T-helper 2 cell treated with Interferon-gamma antibody and Interleukin-4, amounts not matched to agents 5 μg/mL and 100 μg/mL, for 36 hours (primary cell): ENCODE measurements at regions not wholly inside any gene's neighbourhood (a gene's known extent, or its start where the extent isn't known, plus 50 kb on each side); places are given as distances from the start of the nearest gene placed in this dataset.
A peak's percentile ranks its signal among the peaks of the same experiment; 100 is the strongest.

Experiments
- DNase-seq: peaks from one replicate; pipeline ENCODE4 v3.0.0; 2021; ENCODE audit warnings: low spot score
- H3K27ac Mint-ChIP-seq: one replicate; pipeline ENCODE4 v1.8.0; 2021; ENCODE audit warnings: mild to moderate bottlenecking, mixed read lengths
- H3K27me3 Mint-ChIP-seq: one replicate; pipeline ENCODE4 v1.8.0; 2021; ENCODE audit warnings: low read depth, mixed read lengths
- H3K36me3 Mint-ChIP-seq: one replicate; pipeline ENCODE4 v1.8.0; 2021; ENCODE audit warnings: low read depth, mixed read lengths
- H3K4me1 Mint-ChIP-seq: one replicate; pipeline ENCODE4 v1.8.0; 2021; ENCODE audit warnings: low read depth, mixed read lengths
- H3K4me3 Mint-ChIP-seq: one replicate; pipeline ENCODE4 v1.8.0; 2022; ENCODE audit warnings: mild to moderate bottlenecking, moderate library complexity, mixed read lengths
- H3K9me3 Mint-ChIP-seq: one replicate; pipeline ENCODE4 v1.8.0; 2021; ENCODE audit warnings: mixed read lengths

DNA sequence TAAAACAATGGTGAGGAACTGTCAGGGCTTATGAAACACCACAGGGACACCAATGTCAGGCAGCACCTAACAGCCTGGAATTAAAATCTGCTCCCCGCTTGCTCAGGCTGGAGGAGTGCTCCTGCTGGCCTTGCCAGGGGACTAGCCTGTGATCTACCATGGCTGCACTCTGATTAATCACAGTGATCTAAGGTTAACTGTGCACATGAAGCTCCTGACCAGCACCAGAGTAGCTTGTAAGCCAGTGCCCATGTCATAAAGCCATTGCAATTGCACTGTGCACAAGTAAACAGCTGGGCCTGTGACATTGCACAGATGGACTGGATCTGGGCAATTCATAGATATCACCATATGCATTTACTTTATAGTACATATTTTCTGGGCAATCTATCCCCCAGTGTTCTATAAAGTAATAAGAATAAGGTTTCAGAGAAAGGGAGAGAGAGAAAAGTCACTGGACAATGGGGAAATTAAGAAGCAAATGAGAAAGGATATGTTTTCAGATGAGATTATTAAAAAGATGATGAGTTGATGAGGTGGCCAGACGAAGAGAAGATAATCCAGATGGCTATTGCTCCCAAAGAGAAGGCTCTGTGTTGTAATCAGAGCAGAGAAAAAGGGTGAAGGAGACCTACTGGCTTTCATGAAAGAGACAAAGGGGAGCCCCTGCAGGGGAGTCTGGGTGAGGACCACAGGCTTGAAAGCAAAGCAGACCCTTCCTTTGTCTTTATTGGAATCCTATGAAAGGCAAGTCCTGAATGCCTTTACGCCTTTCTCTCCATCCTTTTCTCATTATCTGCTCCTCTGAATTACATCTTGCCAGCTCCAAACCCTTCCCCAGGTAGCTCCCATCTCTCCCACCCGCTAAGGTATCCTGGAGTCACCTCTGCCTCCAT lies 145.8 kb downstream of the SLC38A6 start:
- Mint-ChIP-seq H3K9me3 (no peaks in the 10 kb centered on the region), H3K4me1 (peaks cover 15% of the 10 kb centered on the region), H3K27ac (no peak overlapping the region), H3K4me3 (no peak overlapping the region), H3K27me3 (no peaks in the 10 kb centered on the region), H3K36me3 (peaks cover 1% of the 10 kb centered on the region)
- DNase-seq, result no peak

DNA sequence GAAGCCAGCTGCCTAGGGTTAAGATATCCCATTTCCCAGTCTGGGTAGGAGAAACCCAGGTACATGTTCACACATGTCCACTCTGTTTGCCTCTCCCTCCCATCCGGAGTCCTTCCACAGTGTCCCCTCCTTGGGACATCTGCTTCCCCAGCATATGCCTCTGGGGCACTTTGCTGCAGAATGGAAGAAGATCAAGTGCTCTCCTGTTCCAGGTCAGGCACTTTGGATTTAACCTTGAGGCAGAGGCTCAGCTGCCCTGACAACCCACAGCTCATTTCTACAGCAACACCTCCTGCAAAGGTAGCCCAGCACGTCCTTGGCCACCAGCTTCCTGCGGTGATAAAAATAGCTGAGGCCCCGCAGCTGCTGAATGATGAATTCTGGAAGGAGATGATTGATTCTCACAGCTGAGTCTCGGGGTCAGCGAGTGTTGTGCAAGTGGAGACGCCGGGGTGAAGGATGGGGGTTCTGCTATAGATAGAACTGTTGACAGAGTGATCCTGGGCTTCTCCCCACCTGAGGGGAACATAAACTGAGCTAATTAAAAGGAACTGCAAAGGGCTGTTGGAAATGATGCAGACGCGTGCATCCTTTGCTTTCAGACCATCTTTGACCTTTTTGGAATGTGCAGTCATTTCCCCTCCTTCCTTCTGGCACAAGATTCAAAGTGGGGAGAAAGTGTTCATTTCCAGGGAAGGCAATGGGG lies 145.0 kb downstream of the SLC38A6 start:
- no peak for DNase-seq
- Mint-ChIP-seq H3K4me1 (peaks cover 15% of the 10 kb centered on the region), H3K9me3 (no peaks in the 10 kb centered on the region), H3K36me3 (peaks cover 1% of the 10 kb centered on the region), H3K27me3 (no peaks in the 10 kb centered on the region), H3K4me3 (no peak overlapping the region), H3K27ac (no peak overlapping the region)

DNA sequence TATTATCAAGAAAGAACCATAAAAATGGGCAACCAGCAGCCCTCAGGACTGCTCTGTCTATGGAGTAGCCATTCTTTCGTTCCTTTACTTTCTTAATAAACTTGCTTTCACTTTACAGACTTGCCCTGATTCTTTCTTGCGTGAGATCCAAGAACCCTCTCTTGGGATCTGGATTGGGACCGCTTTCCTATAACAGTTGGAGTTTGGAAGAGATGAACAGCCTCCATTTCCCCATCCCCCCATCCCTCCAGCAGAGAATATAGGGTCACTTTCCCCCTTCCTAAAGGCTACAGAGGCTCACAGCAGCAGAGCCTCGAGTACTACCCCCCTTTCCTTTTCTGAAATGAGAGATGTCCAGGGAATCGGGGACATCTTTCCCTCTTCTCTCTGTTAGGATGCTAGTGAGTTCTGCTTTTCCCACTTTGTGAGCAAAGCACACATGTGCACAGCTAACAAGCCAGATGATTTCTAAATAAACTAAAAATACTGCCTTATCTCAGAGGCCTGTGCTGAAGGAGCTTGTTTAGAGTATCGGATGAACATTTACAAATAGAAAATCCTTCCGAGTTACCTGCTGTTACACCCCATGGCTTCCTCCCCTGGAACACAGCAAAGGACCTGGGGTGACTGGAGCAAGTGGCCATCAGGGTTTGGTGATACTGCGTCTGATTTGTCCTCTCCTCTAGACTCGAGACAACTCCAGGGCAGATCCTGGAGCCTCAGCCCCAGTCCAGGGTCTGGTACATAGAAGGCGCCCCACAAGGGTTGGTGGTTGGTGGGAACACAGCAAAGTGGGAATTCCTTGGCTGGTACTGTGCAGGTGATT lies 144.2 kb downstream of the SLC38A6 start:
- H3K27ac Mint-ChIP-seq, result no peak overlapping the region
- H3K4me3 Mint-ChIP-seq, result no peak overlapping the region
- no peak for DNase-seq
- peaks cover 1% of the 10 kb centered on the region for H3K36me3 Mint-ChIP-seq
- no peaks in the 10 kb centered on the region for H3K27me3 Mint-ChIP-seq
- H3K4me1 Mint-ChIP-seq, result peaks cover 18% of the 10 kb centered on the region
- H3K9me3 Mint-ChIP-seq, result no peaks in the 10 kb centered on the region

DNA sequence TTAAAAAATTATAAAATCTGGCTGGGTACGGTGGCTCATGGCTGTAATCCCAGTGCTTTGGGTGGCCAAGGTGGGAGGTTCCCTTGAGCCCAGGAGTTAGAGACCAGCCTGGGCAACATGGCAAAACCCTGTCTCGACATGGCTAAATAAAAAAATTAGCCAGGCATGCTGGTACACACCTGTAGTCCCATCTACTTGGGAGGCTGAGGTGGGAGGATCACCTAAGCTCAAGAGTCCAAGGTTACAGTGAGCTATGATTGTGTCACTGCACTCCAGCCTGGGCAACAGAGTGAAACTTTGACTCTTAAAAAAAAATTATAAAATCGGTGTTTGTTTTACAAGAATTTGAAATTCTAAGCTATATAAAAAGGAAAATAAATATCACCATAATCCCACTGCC lies 141.8 kb downstream of the SLC38A6 start:
- no peaks in the 10 kb centered on the region for H3K36me3 Mint-ChIP-seq
- H3K4me1 Mint-ChIP-seq, result peaks cover 7% of the 10 kb centered on the region
- DNase-seq, result no peak

DNA sequence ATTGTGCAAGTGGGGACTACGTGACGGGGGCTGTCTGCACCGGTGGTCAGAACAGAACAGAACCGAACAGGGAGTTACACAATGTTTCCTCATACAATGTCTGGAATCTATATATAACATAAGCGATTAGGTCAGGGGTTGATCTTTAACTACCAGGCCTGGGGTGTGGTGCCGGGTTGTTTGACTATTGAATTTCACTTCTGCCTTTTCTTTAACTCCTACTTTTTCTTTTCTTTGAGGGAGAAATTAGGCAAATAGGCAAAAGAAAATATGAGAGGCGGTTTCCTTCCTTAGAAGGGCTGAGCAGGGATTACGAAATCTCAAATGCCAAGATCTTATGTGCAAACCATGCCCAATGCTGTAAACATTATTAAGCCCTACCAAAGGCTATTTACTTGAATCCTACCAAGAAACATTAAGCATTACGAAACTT lies 140.3 kb downstream of the SLC38A6 start:
- Mint-ChIP-seq H3K27ac (no peak overlapping the region), H3K4me3 (no peak overlapping the region), H3K36me3 (no peaks in the 10 kb centered on the region), H3K27me3 (no peaks in the 10 kb centered on the region), H3K9me3 (peaks cover 6% of the 10 kb centered on the region), H3K4me1 (peaks cover 7% of the 10 kb centered on the region)
- no peak for DNase-seq

More for the DNA sequence above, 141.8 kb downstream of the SLC38A6 start:
- Mint-ChIP-seq H3K9me3 (no peaks in the 10 kb centered on the region), H3K27ac (no peak overlapping the region), H3K4me3 (no peak overlapping the region), H3K27me3 (no peaks in the 10 kb centered on the region)

DNA sequence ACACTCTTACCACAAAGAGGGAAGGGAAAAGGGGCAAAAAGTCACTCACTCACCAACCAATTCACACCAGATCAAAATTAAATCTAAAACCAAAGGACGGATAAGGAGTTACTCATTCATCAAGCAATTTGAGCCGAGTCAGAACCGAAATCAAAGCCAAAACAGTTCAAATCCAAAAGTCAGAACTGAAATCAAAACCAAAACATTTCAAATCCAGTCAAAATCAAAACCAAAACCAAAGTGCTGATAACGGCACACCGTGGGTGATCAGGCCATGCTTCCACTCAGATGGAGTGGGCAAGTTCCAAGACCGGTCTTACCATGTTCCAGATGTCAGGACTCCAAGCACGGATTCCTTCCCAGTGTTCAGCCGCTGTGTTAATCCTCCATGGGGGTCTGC lies 139.5 kb downstream of the SLC38A6 start:
- Mint-ChIP-seq H3K9me3 (peaks cover 6% of the 10 kb centered on the region), H3K4me1 (peaks cover 5% of the 10 kb centered on the region), H3K4me3 (peak overlapping the region; percentile 46), H3K27me3 (no peaks in the 10 kb centered on the region), H3K36me3 (no peaks in the 10 kb centered on the region), H3K27ac (peak overlapping the region; percentile 51)
- DNase-seq, result no peak

DNA sequence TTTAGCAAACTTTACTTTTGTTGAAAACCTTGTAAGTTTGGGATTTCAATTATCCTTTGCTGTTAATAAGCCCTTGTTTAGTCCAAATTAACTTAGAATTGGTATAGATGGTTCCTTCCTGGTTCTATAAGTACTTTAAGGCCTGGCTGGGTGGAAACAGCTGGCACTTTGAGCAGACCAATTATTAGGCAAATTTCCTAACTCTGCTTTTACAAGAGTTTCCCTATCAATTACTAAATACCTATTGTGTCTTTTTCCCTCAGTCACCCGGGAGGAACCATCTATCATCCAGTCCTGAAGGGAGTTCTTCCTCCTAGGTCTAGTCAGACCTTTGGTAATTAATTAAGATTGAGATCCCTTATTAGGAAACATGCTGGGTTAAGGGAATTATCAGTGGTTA lies 138.0 kb downstream of the SLC38A6 start:
- Mint-ChIP-seq H3K36me3 (no peaks in the 10 kb centered on the region), H3K9me3 (peaks cover 18% of the 10 kb centered on the region), H3K4me3 (no peak overlapping the region), H3K27ac (no peak overlapping the region), H3K27me3 (no peaks in the 10 kb centered on the region), H3K4me1 (peaks cover 5% of the 10 kb centered on the region)
- DNase-seq, result no peak

DNA sequence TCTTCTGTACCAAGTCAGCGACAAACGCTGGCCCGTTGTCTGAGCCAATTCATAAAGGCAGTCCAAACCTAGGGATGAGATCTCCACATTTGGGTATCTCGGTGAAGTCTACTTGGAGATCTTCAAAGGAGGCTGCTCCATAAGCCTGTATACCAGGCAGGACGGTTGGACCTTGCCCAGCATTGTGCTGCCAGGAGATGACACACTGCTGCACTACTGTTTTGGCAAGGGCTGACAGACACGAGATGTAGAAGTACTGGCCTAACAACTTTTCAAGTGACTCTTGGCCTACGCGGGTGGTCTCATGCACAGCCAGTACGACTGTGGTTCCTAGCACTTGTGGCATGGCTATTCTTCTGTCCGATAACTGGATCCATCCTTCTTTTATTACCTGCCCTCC lies 135.3 kb downstream of the SLC38A6 start:
- H3K27me3 Mint-ChIP-seq, result no peaks in the 10 kb centered on the region
- DNase-seq, result no peak
- H3K4me3 Mint-ChIP-seq, result no peak overlapping the region
- no peaks in the 10 kb centered on the region for H3K36me3 Mint-ChIP-seq
- H3K9me3 Mint-ChIP-seq, result peaks cover 22% of the 10 kb centered on the region
- H3K4me1 Mint-ChIP-seq, result peaks cover 5% of the 10 kb centered on the region
- no peak overlapping the region for H3K27ac Mint-ChIP-seq

DNA sequence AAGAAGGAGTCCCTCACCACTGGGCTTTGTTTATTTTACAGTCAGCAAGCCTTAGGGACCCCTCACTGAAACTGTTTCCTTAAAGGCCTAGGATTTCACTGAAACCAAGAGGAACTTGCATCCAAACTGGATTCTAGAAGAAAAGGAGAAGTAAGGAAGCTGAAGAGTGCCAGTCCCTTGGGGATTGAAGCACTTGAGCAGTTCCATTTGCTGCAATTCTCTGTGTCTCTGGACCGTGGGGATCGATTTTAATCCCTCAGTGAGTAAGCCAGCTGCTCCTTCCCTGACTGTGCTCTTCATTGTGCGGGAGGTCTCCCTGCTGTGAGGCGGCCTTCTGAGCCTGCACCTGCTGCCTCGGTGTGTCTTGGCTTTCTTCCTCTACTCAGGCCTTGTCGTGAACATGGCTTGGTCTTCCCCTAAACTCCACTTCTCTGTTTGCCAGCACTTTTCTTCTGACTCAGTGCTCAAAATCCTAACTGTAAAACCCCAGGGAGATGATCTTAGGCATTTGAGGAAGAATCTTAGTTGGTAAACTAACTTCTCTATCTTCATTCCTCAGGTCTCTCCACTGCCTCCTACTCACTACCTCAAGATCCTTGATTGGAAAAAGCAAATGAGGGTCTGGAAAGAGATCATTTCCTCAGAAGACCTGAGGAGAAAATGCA lies 132.6 kb downstream of the SLC38A6 start:
- H3K36me3 Mint-ChIP-seq, result no peaks in the 10 kb centered on the region
- no peaks in the 10 kb centered on the region for H3K27me3 Mint-ChIP-seq
- H3K27ac Mint-ChIP-seq, result no peak overlapping the region
- DNase-seq, result no peak
- peaks cover 22% of the 10 kb centered on the region for H3K9me3 Mint-ChIP-seq
- no peak overlapping the region for H3K4me3 Mint-ChIP-seq
- H3K4me1 Mint-ChIP-seq, result peaks cover 2% of the 10 kb centered on the region

DNA sequence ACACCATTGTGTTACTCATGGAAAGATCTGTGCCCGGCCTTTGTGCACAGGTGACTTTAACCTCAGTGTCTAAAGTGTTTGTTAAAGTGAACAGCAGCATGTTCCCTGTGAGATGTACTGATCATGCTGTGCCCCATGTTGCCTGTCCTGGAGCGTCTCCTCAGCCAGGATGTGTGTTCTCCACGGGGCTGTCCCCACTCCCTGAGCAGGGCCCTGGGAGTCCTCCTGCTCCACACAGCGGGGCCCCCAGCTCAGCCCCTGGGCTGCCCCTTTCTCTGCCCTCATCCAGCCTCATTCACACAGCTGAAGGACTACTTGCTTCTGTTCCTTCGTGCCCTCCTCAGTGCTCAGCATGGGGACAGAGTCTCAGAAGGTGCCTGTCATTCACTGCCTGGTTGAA lies 131.5 kb downstream of the SLC38A6 start:
- no peak for DNase-seq
- Mint-ChIP-seq H3K4me1 (peaks cover 2% of the 10 kb centered on the region), H3K27ac (no peak overlapping the region), H3K4me3 (no peak overlapping the region), H3K27me3 (no peaks in the 10 kb centered on the region), H3K36me3 (no peaks in the 10 kb centered on the region), H3K9me3 (peaks cover 22% of the 10 kb centered on the region)

DNA sequence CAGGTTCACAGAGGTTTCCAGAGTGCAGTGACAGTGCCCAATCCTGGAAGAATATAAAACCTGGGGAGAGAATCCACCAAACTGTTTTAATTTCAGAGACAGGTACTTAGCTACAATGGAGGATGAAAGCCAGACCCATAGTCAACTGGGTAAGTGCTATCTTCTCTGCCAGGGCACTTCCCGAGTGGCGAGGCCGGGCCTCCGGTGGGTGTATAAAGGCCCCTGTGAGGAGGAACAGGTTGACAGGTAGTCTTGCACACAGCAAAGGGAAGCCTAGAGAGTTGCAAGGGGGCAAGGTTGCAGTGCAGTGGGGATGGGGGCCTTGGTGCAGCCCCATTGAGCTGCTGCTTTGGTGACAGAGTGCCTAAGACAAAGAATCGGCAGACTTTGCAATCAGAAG lies 130.7 kb downstream of the SLC38A6 start:
- DNase-seq, result no peak
- H3K27ac Mint-ChIP-seq, result no peak overlapping the region
- H3K4me1 Mint-ChIP-seq, result peaks cover 2% of the 10 kb centered on the region
- H3K27me3 Mint-ChIP-seq, result no peaks in the 10 kb centered on the region
- H3K9me3 Mint-ChIP-seq, result peaks cover 16% of the 10 kb centered on the region
- H3K4me3 Mint-ChIP-seq, result no peak overlapping the region
- no peaks in the 10 kb centered on the region for H3K36me3 Mint-ChIP-seq

DNA sequence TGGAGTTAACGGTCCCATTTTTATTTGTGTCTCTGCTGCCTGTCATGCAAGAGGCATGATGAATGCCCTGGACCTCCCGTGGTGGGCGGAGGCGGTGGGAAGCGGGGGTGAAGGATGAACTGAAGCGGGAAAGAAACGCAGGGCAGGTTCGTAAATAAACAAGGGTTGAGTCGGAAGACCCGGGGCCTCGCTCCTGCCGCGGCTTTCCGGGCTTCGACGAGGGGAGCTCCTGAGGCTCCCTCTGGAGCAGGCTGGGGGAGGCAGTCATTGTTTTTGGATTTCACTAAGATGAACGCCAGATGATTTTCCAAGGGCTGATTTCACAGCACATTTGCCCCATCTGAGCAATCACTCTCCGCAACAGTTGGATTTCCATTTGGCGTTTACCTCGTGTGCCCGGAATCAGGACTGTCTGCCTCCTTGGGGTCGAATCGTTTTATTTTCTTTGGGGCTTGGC lies 130.2 kb downstream of the SLC38A6 start:
- no peak for DNase-seq
- no peak overlapping the region for H3K27ac Mint-ChIP-seq
- H3K9me3 Mint-ChIP-seq, result peaks cover 16% of the 10 kb centered on the region

DNA sequence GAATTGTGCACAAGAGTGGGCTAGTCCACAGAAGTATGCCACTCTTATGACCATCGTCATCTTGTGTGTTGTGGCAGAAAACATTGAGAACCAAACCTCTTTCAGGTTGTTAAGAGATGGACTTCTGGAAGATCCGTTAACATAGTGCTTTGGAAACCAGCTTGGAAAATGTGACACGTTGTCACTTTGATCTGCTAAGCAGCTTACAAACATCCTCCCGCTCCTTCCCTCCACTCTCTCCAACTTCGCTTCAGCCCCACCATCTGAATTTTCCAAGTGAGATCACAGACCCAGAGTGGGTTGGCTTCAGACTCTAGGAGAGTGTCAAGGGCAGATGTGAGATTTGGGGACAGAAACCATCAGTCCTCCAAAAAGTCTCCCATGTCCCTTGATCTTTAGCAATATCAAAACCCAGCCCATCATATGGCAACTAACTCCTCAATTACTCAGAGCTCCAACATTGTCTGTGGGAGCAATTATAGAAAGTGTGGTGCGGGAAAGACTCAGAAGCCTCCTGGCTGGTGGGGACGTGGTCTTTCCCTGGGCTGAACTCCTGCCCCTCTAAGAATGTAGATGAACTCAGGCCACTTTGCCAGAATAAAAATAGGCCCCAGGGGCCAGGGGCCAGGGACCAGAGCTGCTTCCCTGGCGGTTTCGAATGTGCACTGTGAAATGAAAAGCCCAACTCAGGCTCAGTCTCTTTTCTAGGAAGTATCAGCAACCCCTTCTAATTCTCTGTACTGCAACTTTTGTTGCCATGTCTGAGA lies 129.5 kb downstream of the SLC38A6 start:
- no peak for DNase-seq
- Mint-ChIP-seq H3K4me3 (no peak overlapping the region), H3K27me3 (no peaks in the 10 kb centered on the region), H3K36me3 (no peaks in the 10 kb centered on the region), H3K4me1 (peaks cover 2% of the 10 kb centered on the region), H3K9me3 (peaks cover 16% of the 10 kb centered on the region), H3K27ac (no peak overlapping the region)

More for the DNA sequence above, 130.2 kb downstream of the SLC38A6 start:
- Mint-ChIP-seq H3K36me3 (no peaks in the 10 kb centered on the region), H3K4me3 (no peak overlapping the region), H3K27me3 (no peaks in the 10 kb centered on the region), H3K4me1 (peaks cover 2% of the 10 kb centered on the region)
